ENCODE measurements at regions not wholly inside any gene's neighbourhood (a gene's known extent, or its start where the extent isn't known, plus 50 kb on each side); places are given as distances from the start of the nearest gene placed in this dataset.

- no peak for DNase-seq
These were observed 220.5 kb downstream of the TJP1 start for GRCh38 chr15:29601811-29602210.

- DNase-seq, result no peak
These were observed 222.0 kb downstream of the TJP1 start for GRCh38 chr15:29600262-29600661.

GRCh38 chr15:29596266-29596665 lies 226.0 kb downstream of the TJP1 start:
- DNase-seq, result no peak

DNA sequence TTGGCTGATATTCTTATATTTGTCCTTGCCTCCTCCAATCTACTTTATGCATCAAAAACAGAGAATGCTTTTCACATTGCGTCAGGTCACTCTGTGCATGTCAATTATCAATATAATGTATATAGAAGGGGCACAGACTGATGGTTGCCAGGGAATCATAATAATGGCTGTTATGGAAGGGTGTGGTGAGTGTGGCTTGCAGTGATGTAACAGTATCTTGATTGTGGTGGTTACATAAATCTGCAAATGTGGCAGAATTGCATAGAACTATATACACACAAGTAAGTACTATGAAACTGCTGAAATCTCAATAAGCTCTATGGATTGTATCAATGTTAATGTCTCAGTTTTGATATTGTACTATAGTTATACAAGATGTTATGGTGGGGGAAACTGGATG lies 228.6 kb downstream of the TJP1 start:
- no peak for DNase-seq

- DNase-seq, result no peak
These were observed 229.2 kb downstream of the TJP1 start for GRCh38 chr15:29593111-29593510.

DNA sequence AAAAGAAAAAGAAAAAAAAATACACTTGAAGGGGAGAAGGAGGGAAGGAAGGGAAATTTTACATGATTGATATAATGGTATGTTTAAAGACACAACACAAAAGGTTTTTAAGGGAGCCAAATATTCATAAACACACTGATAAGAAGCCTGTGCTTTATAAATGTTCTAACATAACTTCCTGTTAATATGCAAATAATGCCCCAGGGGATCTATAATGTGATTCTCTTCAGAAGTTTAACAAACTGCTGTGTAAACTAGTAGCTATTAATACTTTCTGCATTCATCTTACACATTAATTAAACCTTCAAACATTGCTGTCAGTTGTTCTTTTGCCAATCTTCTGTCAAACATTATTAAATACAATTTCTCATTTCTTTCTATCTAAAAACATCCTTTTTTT lies 231.6 kb downstream of the TJP1 start:
- no peak for DNase-seq

GRCh38 chr15:29589975-29590374 lies 232.3 kb downstream of the TJP1 start:
- no peak for DNase-seq

DNA sequence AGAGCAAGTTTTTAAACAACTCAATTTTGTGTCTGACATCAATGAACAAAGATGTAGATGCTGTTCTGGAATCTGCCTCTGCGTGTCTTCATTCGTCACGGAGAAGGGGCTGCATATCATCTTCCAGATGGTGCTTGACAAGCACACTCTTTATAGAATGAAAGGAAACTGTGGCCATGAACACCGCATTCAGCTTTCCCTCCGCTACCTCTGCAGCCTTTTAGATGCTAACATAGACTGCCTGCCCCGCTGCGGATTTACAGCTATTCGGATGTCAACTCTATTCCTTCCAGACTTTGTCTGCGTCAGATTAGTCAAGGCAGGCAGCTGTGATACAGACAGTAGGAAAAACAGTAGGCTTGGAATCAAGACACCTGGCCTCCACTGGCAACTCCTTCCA lies 232.9 kb downstream of the TJP1 start:
- DNase-seq, result peak; percentile 69

DNA sequence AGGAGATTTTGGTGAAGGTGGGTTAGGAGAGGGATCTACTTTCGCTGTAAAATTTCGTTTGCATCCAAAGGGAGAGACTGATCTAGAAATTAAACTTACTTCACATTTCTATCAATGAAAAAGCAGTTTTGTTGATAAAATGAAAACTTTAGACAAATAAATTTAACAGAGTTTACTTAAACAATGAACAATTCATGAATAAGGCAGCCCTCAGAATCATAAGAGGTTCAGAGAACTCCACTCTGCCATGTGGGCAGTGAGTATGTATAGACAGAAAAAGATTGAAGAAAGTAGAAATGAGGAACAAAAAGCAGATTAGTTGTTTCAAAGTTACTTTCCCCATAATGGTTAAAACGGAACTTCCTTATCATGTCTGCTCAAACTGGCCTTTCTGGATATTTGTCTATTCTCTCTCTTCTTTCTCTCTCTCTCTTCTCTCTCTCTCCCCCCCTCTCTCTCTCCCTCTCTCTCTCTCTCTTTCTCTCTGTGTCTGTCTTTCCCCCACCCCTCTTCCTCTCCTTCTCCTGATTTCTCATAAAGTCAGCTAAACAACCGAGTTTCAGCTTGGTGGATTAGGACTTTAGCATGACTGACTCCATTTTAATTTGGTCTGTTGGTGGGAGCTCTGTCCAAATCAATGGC lies 248.9 kb downstream of the TJP1 start:
- DNase-seq, result no peak

DNA sequence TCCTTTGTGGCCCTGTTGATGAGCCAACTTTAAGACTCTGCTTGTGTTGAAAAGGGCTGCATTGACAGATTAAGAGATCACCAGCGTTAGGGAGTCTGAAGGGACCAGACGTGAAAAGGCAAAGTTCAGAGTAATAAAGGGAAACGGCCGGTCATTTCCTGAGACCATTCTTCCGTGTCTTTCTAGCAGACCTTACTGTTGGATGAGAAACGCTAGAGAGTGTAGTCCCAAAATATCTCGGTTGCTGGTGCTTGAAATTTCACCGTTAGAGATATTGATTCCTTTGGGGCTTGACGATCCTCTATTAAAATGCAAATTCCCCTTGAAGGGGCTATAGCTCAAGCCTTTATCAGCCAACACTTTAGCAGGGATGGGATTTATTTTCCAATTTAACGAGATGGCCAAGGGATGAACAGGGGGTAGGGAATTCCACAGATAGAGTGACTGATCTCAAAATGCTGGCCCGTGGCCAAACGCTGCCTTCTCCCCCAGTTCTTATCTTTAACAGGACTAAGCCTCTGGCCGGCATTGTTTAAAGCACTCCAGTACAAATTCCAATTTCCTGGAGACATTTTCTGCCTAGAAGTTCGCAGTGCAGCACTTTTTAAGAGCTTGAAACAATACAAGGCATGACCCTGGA lies 250.4 kb downstream of the TJP1 start:
- no peak for DNase-seq

DNA sequence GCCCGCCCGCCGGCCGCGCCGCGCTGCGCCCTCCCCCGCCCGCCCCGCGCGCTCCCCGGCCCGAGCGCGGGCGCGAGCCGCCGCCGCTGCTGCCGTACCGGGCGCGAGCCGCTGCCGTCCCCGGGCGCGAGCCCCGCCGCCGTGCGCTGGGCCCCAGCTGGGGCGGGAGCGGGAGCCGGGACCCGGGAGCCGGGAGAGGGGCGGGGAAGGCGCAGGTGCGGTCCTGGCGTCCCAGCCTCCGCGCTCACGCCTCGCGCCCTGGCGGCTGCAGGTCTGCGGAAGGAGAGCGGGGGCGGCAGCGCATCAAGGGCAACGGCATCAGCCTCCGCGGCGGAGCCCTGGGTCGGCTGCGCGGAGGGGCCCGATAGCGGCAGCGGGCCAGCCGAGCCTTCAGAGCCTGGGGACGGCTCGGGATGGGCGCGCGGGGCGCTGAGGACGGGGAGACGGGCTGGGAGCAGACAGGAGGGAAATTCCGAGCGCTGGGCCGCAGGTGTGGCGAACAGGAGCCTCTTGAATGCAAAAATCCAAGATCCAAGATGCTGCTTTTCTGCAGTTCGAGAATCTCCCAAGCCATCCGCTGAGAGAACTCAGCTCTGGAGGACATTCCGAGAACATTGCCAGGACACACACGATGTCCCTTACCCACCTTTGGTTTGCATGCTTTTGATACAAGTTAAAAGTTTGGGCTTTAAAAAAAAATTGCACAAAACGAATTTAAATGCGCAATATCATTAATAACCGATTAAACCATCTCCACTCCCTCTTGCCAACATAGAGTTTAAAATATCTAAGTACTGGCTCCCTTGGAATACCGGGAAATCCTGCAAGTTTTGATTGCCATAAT lies 251.1 kb downstream of the TJP1 start:
- DNase-seq, result peak; percentile 54

DNA sequence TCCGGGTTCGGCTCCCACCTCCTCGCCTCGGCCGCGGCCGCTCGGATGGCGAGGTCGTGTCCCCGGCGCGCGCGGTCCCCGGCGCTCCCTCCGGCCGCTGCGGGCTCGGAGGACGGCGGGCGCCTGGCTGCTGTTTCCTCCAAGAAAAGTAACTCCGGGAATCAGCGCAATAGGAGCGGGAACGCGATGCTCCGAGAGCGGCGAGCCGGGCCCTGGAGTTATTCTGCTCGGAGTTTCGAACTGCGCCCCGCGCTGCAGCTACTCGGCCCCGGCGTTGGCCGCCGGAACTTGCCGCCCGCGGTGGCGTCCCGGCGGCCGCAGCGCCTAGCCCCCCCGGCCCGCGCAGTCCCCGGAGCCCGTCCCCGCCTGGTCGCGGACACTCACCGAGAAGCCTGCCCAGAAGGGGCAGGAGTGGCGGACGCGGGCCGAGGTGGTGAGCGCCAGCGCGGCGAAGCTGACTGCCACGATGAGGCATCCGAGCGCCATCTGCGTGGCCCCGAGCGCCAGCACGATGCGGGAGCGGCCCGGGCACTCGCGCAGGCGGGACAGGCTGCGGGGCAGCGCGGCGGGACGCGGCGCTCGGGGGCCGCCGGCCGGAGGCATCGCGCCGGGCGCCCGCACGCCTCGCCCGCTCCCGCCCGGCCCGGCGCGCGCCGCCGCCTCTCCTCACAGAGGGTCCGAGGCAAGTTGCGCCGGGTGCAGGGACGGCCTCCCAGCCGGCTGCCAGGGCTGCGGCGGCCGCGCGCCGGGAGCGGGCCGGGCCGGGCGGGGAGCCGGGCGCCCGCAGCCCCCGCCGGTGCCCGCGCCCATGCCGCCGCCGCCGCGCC lies 251.9 kb downstream of the TJP1 start:
- DNase-seq, result peak; percentile 33

DNA sequence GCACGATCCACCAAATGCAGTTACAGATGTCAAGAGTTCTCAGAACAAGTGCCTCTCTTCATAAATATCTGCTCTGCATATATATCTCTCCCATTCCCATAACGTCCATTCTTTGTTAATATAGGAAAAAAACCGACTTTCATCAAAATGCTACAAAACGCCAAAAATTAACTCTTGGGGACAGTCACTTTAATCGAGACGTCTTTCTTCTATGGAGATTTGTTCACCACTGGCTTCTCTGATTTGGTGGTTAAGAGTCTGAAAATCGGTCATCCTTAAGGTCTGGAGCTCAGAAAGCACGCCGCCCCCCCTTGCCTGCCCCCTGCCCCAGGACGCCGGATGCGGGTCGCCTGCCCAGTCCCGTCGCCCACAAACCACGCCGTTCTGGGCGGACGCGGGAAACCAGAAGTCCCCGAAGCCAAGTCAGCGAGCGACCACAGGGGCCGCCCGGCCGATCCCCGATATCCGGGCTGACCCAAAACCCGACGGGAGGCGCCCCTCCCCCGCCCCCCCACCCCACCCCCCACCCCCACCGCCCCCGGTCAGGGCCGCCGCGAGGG lies 252.7 kb downstream of the TJP1 start:
- peak; percentile 5 for DNase-seq

- peak; percentile 13 for DNase-seq
These were observed 253.3 kb downstream of the TJP1 start for GRCh38 chr15:29568840-29569532.

- no peak for DNase-seq
These were observed 254.9 kb downstream of the TJP1 start for GRCh38 chr15:29567336-29567735.

- DNase-seq, result no peak
These were observed 255.4 kb downstream of the TJP1 start for GRCh38 chr15:29566914-29567313.

- no peak for DNase-seq
These were observed 259.2 kb downstream of the TJP1 start for GRCh38 chr15:29563112-29563511.

GRCh38 chr15:29560896-29561295 lies 261.4 kb downstream of the TJP1 start:
- DNase-seq, result no peak

GRCh38 chr15:29558261-29558660 lies 264.0 kb downstream of the TJP1 start:
- DNase-seq, result no peak

- DNase-seq, result no peak
These were observed 265.1 kb downstream of the TJP1 start for GRCh38 chr15:29557171-29557570.

- DNase-seq, result peak; percentile 14
These were observed 265.9 kb downstream of the TJP1 start for GRCh38 chr15:29556380-29556779.

DNA sequence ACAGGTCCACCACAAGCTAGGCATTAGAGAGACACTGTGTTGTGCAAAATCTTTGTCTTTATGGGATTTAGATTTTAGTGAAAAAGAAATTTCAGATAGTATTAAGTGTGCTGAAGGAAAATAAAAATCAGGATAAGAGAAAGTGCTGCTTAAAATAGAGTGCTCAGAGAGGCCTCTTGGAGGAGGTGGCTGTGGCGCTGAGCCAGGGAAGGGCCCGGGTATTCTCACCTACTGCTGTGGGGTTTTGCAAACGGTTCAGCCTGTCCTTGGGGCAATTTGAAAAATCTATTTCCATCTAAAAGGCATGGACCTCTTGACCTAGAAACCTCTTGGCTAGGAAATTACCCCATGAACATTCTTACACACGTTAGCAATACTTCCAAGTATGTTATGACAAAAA lies 267.7 kb downstream of the TJP1 start:
- no peak for DNase-seq

Data from tongue (tissue), 1 donor.